Vagina (tissue), 2 donors: ENCODE measurements at regions not wholly inside any gene's neighbourhood (a gene's known extent, or its start where the extent isn't known, plus 50 kb on each side); places are given as distances from the start of the nearest gene placed in this dataset.

Experiments used
- POLR2A ChIP-seq, 2 donors: fragments of 450-650 bp; IDR thresholded peaks; one replicate each; pipeline ENCODE4 v1.6.1; 2017; ENCODE audit warnings: antibody characterized with exemption in 2 of 2, mild to moderate bottlenecking in 2 of 2, moderate library complexity in 2 of 2
- POLR2AphosphoS5 ChIP-seq, 2 donors: sonication (generic); formaldehyde crosslinking; IDR thresholded peaks; one replicate each; pipeline ENCODE4 v1.9.0; 2017; ENCODE audit warnings: antibody characterized with exemption in 2 of 2, mild to moderate bottlenecking in 2 of 2, low read depth in 1 of 2; ENCODE audit not compliant: insufficient read depth in 1 of 2
- TF ChIP-seq, protein P1 (sequence below), 3 experiments: fragments of 450-650 bp in 2 of 3; fragments of 200-600 bp in 1 of 3; sonication (generic) in 1 of 3; IDR thresholded peaks; one replicate each; pipeline ENCODE4 v1.5.1; 2017 to 2019; ENCODE audit warnings: antibody characterized with exemption in 3 of 3, mild to moderate bottlenecking in 2 of 3, moderate library complexity in 2 of 3

DNA sequence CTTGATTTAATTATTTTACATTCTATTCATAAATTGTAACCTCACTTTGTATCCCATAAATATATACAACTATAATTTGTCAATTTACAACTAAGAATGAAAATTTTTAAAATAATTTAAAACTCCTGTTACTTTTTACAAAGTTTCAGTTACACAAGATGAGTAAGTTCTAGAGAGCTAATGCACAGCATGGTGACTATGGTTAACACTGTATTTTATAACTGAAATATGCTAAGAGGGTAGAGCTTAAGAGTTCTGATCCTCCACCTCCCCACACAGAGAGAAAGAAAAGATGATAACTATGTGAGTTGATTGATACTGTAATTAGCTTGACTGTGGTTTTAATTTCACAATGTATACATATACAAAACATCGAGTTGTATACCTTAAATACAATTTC is 412.5 kb upstream of the DDI1 start:
- TF ChIP-seq, protein P1, sequence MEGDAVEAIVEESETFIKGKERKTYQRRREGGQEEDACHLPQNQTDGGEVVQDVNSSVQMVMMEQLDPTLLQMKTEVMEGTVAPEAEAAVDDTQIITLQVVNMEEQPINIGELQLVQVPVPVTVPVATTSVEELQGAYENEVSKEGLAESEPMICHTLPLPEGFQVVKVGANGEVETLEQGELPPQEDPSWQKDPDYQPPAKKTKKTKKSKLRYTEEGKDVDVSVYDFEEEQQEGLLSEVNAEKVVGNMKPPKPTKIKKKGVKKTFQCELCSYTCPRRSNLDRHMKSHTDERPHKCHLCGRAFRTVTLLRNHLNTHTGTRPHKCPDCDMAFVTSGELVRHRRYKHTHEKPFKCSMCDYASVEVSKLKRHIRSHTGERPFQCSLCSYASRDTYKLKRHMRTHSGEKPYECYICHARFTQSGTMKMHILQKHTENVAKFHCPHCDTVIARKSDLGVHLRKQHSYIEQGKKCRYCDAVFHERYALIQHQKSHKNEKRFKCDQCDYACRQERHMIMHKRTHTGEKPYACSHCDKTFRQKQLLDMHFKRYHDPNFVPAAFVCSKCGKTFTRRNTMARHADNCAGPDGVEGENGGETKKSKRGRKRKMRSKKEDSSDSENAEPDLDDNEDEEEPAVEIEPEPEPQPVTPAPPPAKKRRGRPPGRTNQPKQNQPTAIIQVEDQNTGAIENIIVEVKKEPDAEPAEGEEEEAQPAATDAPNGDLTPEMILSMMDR (IDR thresholded peaks at IDR 0.05): no peak
- TF ChIP-seq POLR2A (IDR thresholded peaks at IDR 0.05) (no peak), POLR2AphosphoS5 (IDR thresholded peaks at IDR 0.05; ENCODE audit: insufficient read depth in 1 of 2, low read depth in 1 of 2) (no peak)
